DMS153 (cell line): ENCODE measurements at regions not wholly inside any gene's neighbourhood (a gene's known extent, or its start where the extent isn't known, plus 50 kb on each side); places are given as distances from the start of the nearest gene placed in this dataset.

ENCODE experiments used
- DNase-seq: peaks from one replicate; lab custom pipeline; 2025; lab: John Stamatoyannopoulos, UW

DNA sequence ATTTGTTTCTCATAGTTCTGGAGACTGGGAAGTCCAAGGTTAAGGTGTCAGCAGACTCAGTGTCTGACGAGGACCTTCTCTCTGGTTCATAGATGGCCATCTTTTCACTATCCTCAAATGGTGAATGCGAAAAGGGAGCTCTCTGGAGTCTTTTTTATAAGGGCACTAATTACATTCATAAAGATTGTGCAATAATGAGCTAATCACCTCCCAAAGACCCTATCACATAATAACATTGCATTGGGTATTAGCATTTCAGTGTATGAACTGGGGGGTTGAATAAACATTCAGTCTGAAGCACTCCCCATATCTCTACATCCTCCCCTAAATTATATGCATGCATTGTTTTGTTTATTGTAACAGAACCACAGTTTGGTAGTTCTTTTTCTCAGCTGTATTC, 1086.5 kb downstream of the CDH11 start:
- DNase-seq = no peak

DNA sequence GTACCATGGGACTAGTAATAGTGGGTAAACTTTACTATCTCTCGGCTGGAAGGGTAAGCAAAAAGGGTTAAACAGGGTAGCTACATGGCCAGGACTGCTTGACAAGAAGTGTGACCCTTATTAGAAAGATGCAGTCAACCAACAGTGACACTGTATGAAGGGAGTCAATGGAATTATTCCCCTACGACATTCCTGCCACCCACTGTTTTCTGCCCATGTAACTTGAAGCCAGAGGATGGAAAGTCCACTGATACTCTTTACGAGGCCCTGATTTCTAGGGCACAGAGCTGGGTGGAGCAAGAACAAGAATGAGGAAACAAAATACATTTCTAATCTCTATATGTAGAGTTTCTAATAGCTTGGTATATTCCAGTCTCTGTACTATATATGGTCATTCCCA, 1102.5 kb downstream of the CDH11 start:
- no peak for DNase-seq

DNA sequence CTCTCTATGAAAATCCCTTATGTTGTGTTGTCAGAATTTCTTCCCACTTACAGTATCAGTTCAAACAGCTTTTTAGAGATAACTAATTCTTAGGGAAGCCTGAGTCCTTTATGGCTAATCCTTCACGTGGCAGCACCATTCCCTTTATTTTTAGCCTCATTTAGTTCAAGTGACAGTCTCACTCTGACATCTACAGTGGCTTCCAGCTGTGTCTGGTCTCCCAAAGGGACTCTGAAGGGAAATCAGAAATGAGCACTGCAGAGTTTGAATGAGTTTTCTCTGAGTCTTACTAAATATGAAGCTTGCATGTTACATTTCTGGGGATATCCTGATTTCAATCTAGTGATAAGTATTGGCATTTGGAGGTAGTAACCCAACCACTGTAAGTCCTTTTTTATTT, 1104.1 kb downstream of the CDH11 start:
- DNase-seq = no peak

DNA sequence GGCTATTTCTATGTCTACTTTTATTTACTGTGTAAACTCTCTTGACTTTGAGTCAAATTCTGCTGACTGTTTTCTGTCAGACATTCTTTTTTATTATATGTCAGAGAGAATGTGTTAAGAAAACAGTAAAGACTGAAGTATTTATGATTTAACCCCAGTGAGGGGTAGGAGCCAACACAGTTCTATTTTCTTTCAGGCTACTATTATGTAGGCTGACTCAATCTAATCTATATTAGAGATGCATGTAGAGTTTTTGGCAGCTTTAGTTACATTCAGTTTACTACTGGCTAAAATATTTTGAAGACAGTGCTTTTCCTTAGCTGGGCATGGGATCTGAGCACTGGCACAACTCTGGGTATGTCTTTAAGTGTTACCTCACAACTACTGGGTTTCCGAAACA, 1108.0 kb downstream of the CDH11 start:
- DNase-seq = no peak

DNA sequence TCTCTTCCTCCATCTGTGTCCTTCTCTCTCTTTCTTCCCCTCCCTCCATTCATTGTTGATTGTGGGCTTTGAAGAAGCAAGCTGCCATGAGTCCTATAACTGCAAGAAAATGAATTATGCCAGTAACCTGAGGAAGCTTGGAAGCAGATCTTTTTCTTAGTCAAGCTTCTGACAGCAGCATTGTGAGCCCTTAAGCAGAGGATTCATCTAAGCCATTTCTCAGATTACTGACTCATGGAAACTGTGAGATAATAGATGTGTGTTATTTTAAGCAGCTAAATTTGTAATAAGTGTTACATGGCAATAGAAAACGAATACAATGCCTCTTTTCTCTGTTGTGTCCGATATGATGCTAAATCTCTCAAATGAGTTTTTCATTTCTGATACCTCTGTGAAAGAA, 1109.7 kb downstream of the CDH11 start:
- DNase-seq = no peak

DNA sequence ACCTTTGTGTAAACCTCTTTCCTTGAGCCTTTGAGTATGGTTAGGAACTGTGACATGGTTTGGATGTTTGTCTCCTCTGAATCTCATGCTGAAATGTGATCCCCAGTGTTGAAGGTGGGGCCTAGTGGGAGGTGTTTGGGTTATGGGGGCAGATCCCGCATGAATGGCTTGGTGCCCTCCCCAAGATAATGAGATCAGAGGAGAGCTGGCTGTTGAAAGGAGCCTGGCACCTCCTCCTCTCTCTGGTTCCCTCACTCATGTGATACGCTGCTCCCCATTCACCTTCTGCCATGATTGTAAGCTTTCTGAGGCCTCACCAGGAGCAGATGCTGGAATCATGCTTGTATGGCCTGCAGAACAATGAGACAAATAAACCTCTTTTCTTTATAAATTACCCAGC, 1110.2 kb downstream of the CDH11 start:
- no peak for DNase-seq

DNA sequence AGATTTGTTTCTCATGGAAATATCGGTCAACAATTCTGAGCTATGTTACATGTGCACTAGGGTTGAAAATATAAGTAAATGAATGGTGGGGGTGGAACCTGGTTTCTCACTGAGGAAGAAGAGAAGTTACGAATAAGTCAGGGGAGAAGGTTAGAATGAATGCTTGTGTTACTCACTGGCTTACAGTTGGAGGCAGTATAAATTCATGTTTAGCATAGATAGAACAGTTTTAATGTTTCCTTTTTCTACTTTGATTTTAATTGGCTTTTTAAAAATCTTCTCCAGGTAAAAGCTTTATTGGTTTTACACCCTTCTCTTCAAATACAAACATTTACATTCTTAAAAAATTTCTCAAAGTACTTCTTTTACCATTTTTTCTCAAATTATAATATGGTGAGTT, 1113.7 kb downstream of the CDH11 start:
- DNase-seq = no peak

DNA sequence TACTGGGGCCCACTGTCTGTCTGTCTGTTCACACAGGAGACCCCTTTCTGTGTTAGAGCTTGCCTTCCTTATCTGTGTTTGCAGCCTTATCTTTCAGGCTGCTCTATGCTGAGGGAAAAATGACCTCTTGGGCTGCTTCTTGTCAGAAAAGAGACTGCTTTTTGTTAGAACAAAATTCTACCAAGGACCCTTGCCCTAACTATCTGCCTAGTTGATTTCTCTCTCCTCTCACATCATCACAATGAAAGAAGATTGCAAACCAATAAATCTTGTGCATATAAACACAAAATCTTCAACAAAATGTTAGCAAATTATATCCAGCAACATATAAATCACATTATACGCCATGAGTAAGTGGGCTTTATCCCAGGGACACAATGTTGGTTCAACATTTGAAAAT, 1117.7 kb downstream of the CDH11 start:
- no peak for DNase-seq

DNA sequence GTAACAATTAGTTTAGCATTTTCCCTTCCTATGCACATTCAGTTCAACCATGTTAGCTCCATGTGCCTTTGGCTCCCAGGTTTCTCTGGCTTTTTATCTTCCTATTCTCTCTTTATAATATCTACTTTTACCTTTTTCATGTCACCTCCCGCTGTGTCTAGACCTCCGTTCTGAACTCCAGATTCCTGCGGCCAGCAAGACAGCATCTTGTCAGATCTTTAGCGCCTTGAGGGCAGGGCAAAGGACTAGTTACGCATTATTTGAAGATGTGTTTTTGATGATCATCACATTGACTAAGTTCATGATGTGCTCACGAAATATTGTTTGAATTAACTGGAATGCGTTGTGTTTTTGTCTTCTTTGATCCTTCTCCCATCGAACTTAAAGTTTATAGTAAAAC, 1126.8 kb downstream of the CDH11 start:
- no peak for DNase-seq

DNA sequence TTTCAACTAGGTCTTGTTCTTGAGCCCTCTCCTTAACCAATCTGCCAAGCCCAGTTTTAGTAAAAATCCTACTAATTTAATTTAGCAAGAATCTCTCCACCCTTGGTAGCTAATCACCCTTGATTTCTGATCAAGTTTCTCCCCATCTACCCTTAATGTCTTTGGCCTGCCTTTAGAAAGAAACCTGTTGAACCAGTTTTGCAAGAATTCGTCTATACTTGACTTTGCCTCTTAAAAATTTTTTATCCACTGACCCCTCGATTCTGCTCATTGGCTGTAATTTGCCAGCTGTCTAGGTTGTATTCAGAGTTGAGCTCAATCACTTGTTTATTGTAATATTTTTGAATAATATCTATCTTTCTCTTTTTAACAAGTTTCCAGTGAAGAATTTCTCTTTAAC, 1138.5 kb downstream of the CDH11 start:
- peak; percentile 63 for DNase-seq

DNA sequence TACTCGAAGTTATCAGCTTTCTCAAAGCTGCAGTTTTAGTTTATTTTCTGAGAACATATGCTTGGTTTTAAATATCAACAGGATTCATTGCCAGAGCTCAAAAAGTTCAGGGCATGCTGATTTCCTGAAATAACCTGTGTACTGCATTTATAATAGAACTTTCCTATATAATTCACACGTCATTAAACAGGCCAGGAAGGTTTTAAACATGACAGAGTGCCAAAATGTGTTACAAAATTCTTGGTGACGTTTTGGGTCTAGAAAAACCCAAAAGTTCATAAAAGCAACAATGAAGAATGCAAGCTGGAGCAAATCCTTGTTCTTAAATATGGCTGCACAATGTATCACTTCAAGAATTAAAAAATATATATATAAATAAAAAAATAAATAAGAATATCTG, 1139.1 kb downstream of the CDH11 start:
- no peak for DNase-seq

DNA sequence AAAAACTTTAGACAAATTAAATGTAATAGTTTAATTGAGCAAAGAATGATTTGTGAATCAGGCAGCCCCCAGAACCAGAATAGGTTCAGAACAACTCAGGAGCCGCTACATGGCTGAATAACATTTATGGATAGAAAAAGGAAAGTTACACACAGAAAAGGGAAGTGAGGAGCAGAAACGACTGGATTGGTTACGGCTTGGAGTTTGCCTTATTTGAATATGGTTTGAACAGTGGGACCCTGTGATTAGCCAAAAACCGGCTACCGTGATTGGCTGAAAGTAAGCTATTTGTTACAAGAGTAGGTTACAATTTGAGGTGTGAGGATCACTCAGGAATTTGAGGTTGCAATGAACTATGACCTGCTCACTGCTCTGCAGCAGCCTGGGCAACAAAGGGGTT, 1139.8 kb downstream of the CDH11 start:
- no peak for DNase-seq

DNA sequence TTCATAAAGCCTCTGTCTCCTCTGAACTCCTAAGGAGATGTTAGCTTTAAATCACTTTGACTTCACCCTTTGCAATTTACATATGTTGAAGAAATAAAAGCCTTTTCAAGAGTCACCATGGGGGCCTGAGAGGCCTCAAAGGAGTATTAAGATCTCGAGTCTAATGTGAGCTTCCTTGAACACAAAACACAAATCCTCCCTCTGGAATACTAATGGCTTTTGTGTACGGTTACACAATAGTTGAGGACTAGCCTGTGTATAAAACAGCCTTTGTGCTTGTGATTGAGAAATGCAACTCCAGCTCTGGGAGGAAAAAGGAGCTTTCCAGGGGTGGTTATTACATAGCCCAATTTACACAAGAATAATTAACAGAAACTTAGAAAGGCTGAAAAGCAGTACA, 1140.2 kb downstream of the CDH11 start:
- no peak for DNase-seq

DNA sequence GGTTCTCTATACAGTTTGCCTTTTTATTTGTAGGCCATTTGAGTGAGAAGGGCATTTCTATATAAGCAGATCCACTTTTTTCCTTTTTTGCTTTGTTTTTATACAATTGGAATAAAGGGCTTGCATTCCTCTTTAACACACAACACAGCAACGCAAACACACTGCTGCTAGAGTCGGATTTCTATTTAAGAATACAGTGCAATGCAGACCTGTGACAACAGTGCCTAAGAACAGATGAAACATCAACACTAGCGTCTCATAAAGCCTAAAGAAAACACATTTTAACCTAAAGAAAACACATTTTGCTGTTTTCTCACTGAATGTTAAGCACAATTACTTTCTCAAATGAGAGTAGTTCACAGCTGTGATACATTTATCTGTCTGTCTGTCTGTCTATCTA, 1141.1 kb downstream of the CDH11 start:
- no peak for DNase-seq

DNA sequence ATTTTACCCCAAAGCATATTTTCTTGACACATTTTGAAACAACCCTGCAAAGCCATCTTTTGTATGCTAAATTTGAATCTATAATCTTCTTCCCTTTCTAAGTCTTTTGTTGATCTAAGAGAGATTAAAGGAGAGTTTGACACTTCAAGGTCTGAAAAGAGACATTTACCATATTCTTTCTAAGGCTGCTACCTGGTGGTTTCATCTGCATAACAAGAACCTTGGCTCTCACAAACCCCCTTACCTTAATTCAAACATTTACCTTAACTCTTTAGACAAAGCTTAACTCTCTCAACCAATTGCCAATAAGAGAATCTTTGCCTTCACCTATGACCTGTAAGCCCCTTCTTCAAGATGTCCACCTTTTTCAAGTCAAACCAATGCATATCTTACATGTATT, 1143.6 kb downstream of the CDH11 start:
- DNase-seq = no peak

DNA sequence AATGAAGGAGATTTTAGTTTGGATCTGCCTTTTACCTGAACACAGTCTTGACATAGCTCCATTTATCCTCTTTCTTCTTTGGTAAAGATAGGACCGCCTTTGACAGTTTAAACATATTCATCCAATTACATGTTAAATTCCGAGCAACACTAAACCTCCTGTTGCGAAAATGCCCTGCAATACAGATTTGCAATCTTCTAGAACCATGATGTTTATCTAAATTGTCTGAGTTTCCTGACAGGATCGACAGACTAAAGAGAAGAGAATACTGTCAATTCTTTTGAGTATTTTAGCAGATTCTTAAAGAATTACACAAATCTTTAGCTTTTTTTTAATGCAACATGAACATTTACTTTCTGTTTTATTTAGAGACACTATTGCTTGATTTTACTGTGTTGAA, 1145.5 kb downstream of the CDH11 start:
- DNase-seq = no peak

DNA sequence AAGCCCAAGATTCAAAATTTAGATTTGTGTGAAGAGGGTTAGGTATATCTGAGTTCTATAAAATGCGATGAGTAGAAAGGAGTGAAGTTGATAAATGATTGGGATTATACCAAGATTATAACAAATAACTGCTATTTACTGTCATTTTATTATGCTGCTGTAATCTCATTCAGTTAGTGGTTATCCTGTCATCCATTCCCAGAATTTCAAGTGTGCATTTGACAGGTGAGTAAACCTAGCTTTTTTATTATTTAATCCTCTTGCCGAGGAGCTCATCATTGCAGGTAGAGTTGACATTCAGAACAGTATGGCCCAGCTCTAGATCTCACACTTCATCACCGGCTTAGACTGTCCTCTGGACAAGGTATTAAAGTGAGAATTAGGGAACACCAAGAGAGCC, 1146.2 kb downstream of the CDH11 start:
- DNase-seq = no peak

DNA sequence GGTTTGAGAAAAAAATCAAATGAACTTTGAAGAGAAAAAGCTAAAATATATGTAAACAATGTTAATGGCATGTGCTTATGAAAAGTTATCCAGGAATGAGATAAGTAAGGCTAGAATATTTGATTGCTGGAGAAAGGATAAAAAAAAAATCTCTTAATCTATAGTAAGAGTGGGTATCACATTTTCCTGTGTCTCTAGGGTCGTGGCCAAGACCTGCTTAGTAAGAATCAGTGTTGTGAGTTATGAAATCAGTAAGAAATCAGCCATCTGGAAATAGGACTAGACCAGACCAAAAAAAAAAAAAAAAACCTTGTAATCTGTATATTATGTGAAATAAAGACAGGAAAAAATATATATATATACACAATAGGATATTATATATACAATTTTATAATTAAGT, 1153.9 kb downstream of the CDH11 start:
- DNase-seq = no peak

DNA sequence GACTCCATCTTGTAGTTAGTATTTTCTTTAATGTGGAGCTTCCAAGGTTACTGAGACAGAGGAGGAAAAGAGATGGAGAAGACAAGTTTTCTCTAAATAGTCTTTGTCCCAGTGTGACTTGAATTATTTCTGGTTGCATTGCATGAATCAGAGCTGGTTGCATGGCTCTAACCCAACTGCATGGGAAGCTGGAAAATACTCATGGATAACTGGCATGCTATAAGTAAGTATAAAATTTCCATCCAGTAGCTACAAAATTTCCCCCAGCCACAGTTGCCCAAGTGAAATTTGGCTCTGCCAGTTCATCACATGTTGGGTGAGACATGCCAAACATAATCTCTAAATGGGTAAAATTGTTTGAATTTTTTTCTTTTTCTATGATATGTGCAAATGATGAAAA, 1161.5 kb downstream of the CDH11 start:
- no peak for DNase-seq

DNA sequence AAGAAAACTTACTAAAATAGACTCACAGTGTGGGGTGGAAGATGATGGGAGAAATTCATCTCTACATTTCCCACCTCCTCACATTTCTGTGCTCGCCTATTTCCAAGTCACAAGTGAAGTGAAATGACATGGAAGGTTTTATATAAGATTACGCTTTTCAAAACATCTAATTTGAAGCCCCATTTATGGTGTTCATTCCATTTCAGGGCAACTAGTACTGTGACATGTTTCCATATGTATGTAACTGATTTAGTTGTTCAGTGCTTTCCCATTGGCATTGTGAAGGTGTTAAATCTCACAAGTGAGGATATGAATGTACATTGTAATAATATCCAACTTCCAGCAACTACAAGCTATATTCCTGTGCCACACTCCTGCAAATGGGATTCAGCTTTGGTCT, 1174.8 kb downstream of the CDH11 start:
- DNase-seq = no peak

DNA sequence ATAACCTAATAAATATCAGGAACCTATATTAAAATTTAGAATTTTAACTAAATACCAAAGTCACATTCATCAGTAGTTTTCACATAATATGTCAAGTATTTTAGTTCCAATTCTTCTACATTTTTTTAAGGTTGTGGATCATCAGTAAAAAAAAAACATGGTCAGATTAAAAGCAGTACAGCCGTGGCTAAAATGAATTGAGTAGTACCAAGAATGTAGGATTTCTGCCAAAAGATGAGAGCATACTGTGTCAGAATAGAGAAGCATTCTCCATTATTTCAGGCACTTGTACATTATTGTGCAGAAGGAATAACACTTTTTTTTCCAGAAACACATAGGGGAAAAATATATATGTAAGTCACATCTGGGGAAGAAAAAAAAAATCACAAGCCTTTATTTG, 1176.1 kb downstream of the CDH11 start:
- DNase-seq = no peak

DNA sequence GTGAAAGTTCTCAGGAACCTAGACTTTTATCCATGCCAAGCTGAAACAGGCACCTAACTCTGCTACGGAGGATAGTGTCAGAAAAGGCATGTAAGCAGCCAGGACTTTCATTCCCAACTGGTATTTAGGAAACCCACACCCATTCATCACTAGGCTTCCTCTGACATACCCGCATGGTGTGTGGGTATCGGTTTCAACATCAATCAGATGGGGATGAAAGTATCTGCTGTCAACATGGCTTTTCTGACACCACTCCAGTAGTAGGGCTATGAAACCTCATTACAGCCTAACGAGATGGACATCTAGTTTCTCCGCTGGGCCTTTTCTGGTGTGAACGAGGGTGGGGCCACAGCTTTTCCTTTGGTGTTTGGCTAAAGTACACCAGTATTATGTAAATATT, 1178.3 kb downstream of the CDH11 start:
- DNase-seq = no peak

DNA sequence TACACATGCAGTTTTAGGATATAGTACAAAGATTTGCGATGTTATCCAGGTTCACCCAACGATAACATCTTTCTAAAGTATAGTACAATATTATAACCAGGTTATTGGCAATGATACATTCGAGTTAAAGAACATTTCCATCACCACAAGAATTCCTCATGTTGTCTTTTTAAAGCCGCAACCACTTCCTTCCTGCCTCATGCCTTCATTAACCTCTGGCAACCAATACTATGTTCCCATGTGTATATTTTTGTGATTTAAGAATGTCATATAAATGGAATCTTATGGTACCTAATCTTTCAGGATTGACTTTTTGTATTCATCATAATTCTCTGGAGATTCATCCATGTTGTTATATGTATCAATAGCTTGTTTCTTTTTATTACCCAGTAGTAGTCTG, 1183.2 kb downstream of the CDH11 start:
- no peak for DNase-seq

DNA sequence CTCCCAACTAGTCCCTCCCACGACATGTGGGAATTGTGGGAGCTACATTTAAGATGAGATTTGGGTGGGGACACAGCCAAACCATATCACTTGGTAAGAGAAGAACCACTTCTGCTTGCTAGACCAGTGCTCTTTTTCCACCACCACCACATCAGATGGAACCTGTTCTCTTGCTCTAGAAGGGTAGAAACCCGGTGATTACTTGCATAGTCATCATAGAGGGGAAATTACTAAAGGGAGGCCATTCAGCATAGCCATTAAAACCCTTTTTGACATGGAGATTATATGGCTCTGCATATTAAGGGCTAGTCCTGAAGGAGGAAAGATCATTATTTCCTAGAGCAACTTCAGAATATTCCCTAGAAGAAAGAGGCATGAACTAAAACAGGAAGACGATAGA, 1188.0 kb downstream of the CDH11 start:
- DNase-seq = no peak

DNA sequence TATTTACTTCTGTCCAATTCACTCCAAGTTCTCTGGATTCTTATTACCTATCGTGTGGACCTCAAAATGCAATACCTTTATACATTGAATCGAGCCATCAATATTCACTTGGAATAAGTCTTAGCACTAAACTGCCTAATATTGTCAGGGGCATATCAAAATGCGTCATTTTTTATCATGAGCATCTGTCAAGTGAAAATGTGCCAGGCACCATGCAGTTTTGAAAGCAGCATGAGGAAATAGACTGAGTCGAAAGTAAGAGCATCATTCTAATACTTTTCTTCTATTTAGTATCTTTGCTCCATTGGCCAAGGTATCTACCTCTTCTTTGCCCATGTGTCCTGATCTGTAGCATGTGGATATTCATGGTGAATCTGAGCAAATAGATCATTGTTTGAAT, 1193.4 kb downstream of the CDH11 start:
- DNase-seq = no peak
